GM13977 (cell line): ENCODE measurements at regions not wholly inside any gene's neighbourhood (a gene's known extent, or its start where the extent isn't known, plus 50 kb on each side); places are given as distances from the start of the nearest gene placed in this dataset.

ENCODE experiments used
- DNase-seq: peaks from one replicate; pipeline ENCODE4 v3.0.0; 2012; ENCODE audit warnings: low spot score
- CTCF ChIP-seq: IDR thresholded peaks from 2 replicates; pipeline ENCODE4 v1.5.1; 2012; ENCODE audit warnings: mild to moderate bottlenecking, control low read depth; ENCODE audit not compliant: insufficient read depth; ENCODE audit errors: extremely low read depth, missing control alignments
- in situ Hi-C: fragments of 300-500 bp; cut with MboI; formaldehyde crosslinking; loops from one replicate; pipeline ENCODE4 v1.12.0; 2022; ENCODE audit warnings: low sequenced_read_pairs, low pct_unique_long_range_greater_than_20kb, mixed read lengths, inconsistent platforms; ENCODE audit not compliant: unreplicated experiment

- TF ChIP-seq CTCF = no peak
- in situ Hi-C loops = no loop called here
- DNase-seq = no peak
Measured at GRCh38 chr2:383888-384287, 96.0 kb upstream of the ALKAL2 start.

- in situ Hi-C loops = no loop called here
- no peak for TF ChIP-seq CTCF
- DNase-seq = no peak
Measured at GRCh38 chr2:383178-383577, 95.3 kb upstream of the ALKAL2 start.

- in situ Hi-C loops = no loop called here
- DNase-seq = no peak
- TF ChIP-seq CTCF = no peak
Measured at GRCh38 chr2:382728-383022, 94.8 kb upstream of the ALKAL2 start.

GRCh38 chr2:381941-382727 is 94.2 kb upstream of the ALKAL2 start:
- TF ChIP-seq CTCF = no peak
- in situ Hi-C loops = no loop called here
- no peak for DNase-seq

- TF ChIP-seq CTCF = no peak
- no peak for DNase-seq
- in situ Hi-C loops = no loop called here
Measured at GRCh38 chr2:381181-381580, 93.3 kb upstream of the ALKAL2 start.

GRCh38 chr2:380772-381171 is 92.9 kb upstream of the ALKAL2 start:
- TF ChIP-seq CTCF = no peak
- in situ Hi-C loops = no loop called here
- no peak for DNase-seq
